Lower leg skin (tissue), 3 donors: ENCODE measurements at regions not wholly inside any gene's neighbourhood (a gene's known extent, or its start where the extent isn't known, plus 50 kb on each side); places are given as distances from the start of the nearest gene placed in this dataset.

Experiments used
- CTCF ChIP-seq, 3 donors: fragments of 450-650 bp; IDR thresholded peaks; one replicate each; pipeline ENCODE4 v1.5.1; 2016; ENCODE audit warnings: antibody characterized with exemption in 3 of 3, mild to moderate bottlenecking in 3 of 3, moderate library complexity in 2 of 3
- POLR2A ChIP-seq, 2 donors: fragments of 450-650 bp; IDR thresholded peaks; one replicate each; pipeline ENCODE4 v1.6.1; 2016 to 2017; ENCODE audit warnings: antibody characterized with exemption in 2 of 2, mild to moderate bottlenecking in 1 of 2, moderate library complexity in 1 of 2

DNA sequence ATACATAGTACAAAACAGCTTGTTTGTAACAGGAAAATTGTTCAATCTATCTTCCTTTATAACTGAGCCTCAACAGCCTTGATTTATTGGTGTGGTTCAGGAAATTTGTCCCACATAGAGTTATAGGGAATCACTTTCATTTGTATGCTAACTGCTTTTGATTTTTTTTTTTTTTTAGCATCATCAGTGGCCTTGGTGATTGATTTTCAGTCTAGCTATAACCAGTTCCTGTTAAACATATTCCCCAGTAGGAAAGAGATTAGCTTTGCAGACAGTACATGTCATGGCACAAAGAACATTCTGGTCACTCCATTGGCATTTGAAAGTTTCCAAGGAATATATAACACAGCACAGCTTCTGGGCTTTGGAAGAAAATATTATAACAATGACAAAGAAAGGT lies 337.3 kb upstream of the TMPO start:
- TF ChIP-seq CTCF (IDR thresholded peaks at IDR 0.05) (no peak), POLR2A (IDR thresholded peaks at IDR 0.05) (no peak)
